ENCODE measurements at regions not wholly inside any gene's neighbourhood (a gene's known extent, or its start where the extent isn't known, plus 50 kb on each side); places are given as distances from the start of the nearest gene placed in this dataset.
"Not testable (repeated sequence)": the region's sequence is repeated elsewhere in the genome, so short reads cannot be mapped to it uniquely, and the experiment has no call there.

DNA sequence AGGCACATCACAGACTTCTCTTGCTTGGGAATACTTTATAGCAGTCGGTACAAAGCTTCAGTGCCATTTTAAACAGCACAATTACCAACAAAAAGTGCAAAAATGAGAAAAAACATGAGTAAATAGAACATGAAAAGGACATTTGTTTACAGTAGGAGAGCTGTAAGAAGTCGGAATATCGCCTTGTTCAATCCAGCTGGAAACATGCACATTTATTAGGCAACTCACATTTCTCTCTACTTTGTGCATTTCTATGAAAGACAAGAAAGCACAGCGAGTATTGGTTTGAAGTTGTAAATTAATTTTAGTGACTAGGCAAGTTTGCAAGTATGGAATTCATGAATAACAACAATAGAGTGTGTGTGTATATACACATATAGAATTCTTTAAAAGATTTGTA, 484.7 kb downstream of the DACH1 start:
- no peak for DNase-seq

GRCh38 chr13:71380191-71380590, 486.8 kb downstream of the DACH1 start:
- DNase-seq, result no peak

DNA sequence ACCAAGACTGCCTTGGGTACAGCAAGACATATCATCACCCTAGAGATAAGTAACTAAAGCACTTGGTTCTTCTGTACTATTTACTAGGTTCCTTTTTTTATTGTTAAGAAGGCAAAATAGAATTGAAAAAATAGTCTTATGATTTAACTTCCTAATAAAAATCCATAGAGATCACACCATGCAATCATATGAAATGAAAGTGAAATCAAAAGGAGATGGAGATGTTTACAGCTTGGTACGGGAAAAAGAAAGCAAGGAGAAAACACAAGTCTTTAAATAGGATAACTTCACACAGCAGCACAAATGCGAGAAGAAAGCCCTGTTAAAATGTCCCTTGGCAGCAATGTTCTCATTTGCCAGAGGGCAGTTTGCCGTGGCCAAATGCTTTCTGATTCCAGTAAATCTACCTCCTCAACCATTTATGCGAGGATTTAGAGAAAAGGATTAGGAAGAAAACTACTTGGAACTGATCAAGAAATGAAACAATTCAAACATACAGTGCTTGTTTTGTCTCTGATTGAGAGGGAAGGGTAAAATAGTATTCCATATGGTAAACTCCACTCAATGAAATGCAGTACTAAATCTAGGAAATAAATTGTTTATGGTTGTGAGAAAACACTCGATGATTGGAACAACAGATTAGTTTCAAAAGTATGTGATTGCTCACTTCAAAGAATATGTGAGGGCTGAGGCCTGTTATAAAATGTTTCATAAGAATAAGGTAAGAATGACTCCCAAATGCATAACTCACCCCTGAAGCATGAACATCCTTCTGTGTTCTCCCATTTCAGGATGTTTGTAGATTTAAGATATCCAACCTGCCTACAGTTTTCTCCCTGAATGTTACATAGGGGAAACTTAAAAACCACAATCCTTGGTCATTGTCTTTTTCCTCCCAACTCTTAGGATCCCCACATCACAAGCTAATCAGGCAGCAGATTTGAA, 487.8 kb downstream of the DACH1 start:
- DNase-seq, result no peak

- DNase-seq, result no peak
These were observed 492.4 kb downstream of the DACH1 start for GRCh38 chr13:71374471-71375049.

- DNase-seq, result no peak
These were observed 498.7 kb downstream of the DACH1 start for GRCh38 chr13:71368336-71368735.

GRCh38 chr13:71360041-71360440, 507.0 kb downstream of the DACH1 start:
- no peak for DNase-seq

- DNase-seq, result no peak
These were observed 507.4 kb downstream of the DACH1 start for GRCh38 chr13:71359641-71360040.

GRCh38 chr13:71358218-71358617, 508.8 kb downstream of the DACH1 start:
- no peak for DNase-seq

DNA sequence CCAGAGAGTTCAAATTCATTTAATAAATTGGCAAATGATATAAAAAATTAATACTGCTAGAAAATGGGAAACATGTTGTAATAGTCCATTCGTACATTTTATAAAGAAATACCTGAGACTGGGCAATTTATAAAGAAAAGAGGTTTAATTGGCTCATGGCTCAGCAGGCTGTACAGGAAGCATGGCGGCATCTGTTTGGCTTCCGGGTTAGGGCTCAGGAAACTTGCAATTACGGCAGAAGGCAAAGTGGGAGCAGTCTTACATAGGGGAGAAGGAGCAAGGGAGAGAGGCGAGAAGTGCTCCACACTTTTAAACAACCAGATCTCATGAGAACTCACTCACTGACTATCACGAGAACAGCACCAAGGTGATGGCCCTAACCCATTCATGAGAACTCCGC, 512.0 kb downstream of the DACH1 start:
- no peak for DNase-seq

DNA sequence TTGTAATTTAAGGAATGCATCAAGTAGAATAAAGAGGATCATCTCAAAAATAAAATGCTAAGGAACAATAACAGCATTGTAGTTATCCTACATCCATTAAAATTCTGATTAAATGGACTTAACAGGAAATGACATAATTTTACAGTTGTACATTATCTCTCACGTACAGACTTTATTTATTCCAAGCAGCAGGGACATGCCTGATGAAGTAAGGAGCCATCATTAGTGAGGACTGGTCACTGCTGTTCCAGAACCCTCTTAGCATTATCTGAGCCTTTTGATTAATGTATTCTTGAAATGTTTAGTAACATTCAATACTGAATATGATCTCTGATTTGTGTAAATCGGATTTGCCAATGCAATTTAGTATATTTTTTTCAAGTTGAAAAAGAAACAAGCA, 516.1 kb downstream of the DACH1 start:
- DNase-seq, result no peak

- not testable (repeated sequence) for DNase-seq
These were observed 521.1 kb downstream of the DACH1 start for GRCh38 chr13:71345856-71346255.

GRCh38 chr13:71339736-71340135, 527.3 kb downstream of the DACH1 start:
- no peak for DNase-seq

DNA sequence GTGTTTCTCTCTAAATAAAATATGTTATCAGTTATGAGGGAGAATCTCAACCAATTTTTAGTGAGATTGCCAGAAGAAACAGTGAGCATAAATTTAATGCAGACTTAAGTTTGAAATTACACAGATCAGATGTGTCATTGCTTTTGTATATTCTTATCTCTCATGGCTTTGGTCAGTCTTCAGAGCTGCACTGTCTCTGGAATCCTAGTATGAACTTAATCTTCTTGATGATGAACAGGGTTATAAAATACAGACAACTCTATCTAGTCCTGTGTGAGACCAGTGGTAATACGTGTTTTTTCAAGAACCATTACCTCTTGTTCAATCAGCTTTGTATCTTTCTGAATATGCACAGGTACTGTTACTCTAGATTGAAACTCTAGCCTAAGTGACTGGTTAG, 528.0 kb downstream of the DACH1 start:
- DNase-seq, result no peak

- no peak for DNase-seq
These were observed 528.9 kb downstream of the DACH1 start for GRCh38 chr13:71338070-71338469.

DNA sequence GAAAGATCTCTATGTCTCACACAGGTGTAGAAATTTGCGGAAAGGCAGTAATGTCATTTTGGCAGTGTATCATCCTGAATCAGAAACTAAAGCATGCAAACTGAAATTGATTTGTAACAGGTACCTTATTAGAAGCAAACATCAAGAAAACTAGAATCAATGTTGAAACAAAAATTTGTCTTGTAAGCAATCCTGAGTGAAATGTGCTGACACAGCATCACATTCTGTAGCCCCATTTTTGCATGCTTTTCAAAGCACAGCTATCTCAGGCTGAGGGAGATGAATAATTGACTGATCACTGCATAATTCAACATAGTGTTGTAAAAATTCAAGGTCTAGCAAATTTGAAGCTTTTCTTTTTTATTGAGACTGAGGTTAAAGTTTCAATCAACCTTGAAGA, 539.7 kb downstream of the DACH1 start:
- DNase-seq, result no peak

DNA sequence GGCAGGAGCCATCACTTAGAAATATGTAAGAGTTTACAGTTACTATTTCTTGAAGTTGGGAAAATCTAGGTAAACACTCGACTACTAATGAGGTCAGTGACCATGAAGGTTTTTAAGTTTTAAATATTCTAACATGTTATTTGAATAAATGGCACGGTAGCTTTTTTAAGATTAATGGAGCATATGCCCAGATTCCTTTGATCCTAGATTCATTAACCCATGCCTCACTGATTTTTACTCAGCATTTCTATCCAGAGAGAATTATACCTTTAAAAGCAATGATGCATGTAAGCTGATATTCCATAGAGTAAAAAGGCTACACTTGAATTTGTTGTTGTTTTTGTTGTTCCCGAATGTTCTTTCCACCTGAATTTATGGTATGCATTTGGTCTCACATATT, 541.4 kb downstream of the DACH1 start:
- DNase-seq, result no peak

- no peak for DNase-seq
These were observed 543.7 kb downstream of the DACH1 start for GRCh38 chr13:71323266-71323665.

DNA sequence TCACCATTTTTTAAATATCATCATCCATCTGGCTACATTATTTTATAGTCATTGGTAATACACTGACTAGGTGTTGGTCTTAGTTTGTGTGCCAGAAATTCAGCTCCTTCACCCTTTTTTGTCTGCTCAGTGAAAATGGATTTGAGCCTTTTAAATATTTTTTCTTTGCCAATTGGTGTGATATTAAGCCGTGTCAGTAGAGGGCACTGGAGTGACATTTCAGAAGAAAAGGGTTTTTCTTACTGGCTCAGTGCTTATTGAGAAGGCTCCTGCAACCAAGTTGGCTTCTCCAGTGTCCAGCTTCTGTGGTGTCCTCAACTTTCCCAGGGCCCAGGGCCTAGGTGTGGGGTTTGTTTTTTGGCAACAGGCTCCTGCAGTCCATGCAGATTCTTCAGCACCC, 546.6 kb downstream of the DACH1 start:
- no peak for DNase-seq

DNA sequence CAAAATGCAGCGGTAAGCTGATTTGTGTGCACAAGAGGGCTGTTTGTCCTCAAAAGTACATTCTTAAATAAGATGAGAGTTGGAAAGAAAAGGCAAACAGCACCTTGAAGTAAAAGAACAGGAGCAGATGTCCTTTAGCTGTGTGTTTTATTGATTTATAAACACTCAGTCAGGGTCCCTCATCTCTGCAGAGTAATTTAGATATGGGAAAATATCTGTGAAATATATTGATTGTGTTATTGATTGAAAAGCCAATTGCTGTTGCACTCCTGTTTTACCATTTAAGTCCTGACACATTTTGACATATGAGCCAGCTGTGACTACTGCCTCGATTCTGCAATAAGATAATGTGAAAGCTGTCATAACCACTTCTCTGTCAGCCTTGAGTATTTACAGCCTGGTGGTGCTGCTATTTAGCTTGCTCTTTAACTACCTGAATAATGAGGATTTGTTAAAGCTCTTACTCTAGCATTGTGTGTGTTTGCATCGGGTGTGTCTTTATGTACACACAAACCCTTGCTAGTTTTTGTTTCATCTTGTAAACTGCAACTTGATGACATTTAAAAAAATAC, 550.1 kb downstream of the DACH1 start:
- DNase-seq, result peak; percentile 7 to 10

DNA sequence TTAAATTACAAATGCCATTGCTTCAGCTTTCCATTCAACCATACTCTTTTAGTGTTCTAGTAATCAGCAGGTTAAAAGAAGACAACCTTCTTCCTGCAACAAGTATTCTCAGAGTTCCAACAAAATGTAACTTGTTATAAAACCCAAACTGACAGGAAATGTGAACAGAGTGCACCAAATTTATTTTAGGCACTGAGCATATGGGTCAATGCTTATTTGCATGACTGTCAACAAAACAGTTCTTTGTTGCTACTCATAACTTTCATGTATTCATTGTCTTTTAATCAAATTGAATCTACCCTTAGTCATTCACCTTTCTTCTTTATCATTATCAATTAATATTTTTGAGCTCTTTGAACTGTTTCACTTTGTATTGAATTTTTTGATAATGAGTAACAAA, 554.1 kb downstream of the DACH1 start:
- DNase-seq, result no peak

DNA sequence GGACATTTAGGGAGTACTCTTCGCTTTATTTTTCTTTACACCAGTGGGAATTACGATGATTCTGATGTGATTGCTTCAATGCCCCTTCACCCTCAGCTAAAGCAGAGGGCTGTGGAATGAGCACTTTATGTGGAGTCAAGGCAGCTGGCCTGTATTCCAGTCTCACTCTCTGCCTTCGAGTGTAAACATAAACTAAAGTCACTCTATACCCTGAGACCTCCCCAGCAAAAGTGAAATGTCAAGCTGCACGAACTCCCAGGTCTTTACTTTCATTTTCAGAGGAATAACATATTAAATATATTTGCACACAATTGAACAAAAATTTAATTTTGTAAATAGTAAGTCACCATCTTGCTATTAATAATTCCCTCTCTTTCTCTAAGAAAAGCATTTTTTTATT, 557.1 kb downstream of the DACH1 start:
- no peak for DNase-seq

GRCh38 chr13:71306821-71307220, 560.2 kb downstream of the DACH1 start:
- DNase-seq, result no peak

DNA sequence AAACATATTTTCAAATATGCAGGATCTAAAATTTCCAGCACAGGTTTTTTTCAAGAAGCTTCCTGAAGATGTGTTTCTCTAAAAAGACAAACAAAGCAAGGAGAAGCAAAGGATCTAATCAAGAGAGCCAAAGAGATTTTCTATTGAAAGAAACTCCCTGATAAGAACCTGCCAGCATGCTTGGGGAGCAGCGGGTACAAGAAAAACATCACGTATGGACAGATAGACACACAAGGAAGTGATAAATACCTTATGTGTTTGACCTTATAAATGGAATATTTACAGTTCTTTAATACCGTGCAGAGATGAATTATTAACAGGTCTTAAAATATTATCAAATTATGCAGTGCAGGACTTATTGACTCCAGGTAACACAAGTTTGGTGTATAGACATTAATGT, 562.1 kb downstream of the DACH1 start:
- no peak for DNase-seq

DNA sequence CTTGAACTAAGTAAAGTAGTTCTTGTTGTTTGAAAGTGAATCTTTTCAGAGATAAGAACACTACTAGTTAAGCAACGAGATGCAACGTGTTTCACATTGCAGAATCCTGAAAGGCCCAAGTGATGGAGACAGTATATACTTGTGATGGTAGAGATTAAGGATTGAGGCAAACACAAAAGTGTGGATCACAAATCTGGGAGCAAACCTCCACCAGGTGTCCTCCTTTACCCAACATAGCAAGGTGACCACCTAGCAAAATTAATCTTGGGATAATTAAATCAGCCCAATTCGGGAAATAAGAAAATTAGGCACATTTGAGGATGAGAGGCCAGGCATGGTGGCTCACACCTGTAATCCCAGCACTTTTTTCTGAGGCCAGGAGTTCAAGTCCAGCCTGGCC, 563.9 kb downstream of the DACH1 start:
- no peak for DNase-seq

All from NCI-H1930 (cell line).